GM13977 (cell line): ENCODE measurements at regions not wholly inside any gene's neighbourhood (a gene's known extent, or its start where the extent isn't known, plus 50 kb on each side); places are given as distances from the start of the nearest gene placed in this dataset.

ENCODE experiments used
- DNase-seq: peaks from one replicate; pipeline ENCODE4 v3.0.0; 2012; ENCODE audit warnings: low spot score
- in situ Hi-C: fragments of 300-500 bp; cut with MboI; formaldehyde crosslinking; loops from one replicate; pipeline ENCODE4 v1.12.0; 2022; ENCODE audit warnings: low sequenced_read_pairs, low pct_unique_long_range_greater_than_20kb, mixed read lengths, inconsistent platforms; ENCODE audit not compliant: unreplicated experiment
- TF ChIP-seq, protein P1 (sequence below): IDR thresholded peaks from 2 replicates; pipeline ENCODE4 v1.5.1; 2012; ENCODE audit warnings: mild to moderate bottlenecking, control low read depth; ENCODE audit not compliant: insufficient read depth; ENCODE audit errors: extremely low read depth, missing control alignments

DNA sequence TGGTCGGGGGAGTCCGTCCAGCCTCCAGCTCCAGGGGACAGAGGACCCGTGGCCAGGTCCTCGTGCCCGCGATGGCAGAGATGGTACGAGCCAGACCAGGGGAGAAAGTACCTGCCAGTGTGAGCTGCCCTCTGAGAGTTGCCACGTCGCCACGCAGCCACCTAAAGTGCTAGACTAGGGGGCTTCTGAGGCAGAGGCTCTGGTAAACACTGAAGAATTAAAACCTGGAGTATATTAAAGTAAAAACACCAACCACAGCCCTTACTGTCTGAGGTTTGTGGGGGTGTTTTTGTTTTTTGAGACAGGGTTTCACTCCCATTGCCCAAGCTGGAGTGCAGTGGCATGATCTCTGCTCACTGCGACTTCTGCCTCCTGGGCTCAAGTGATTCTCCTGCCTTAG, 60.1 kb upstream of the SORCS2 start:
- TF ChIP-seq, protein P1, sequence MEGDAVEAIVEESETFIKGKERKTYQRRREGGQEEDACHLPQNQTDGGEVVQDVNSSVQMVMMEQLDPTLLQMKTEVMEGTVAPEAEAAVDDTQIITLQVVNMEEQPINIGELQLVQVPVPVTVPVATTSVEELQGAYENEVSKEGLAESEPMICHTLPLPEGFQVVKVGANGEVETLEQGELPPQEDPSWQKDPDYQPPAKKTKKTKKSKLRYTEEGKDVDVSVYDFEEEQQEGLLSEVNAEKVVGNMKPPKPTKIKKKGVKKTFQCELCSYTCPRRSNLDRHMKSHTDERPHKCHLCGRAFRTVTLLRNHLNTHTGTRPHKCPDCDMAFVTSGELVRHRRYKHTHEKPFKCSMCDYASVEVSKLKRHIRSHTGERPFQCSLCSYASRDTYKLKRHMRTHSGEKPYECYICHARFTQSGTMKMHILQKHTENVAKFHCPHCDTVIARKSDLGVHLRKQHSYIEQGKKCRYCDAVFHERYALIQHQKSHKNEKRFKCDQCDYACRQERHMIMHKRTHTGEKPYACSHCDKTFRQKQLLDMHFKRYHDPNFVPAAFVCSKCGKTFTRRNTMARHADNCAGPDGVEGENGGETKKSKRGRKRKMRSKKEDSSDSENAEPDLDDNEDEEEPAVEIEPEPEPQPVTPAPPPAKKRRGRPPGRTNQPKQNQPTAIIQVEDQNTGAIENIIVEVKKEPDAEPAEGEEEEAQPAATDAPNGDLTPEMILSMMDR: no peak
- no peak for DNase-seq
- in situ Hi-C loops: no loop called here

- in situ Hi-C loops: no loop called here
- DNase-seq: no peak
Observed at GRCh38 chr4:7131498-7132031, 60.8 kb upstream of the SORCS2 start.

GRCh38 chr4:7130621-7131211, 61.6 kb upstream of the SORCS2 start:
- in situ Hi-C loops: no loop called here
- TF ChIP-seq, protein P1: no peak
- no peak for DNase-seq

More at GRCh38 chr4:7131498-7132031, 60.8 kb upstream of the SORCS2 start:
- TF ChIP-seq, protein P1: no peak

- in situ Hi-C loops: no loop called here
- DNase-seq: no peak
- TF ChIP-seq, protein P1: no peak
Observed at GRCh38 chr4:7129871-7130620, 62.2 kb upstream of the GRPEL1 start.

DNA sequence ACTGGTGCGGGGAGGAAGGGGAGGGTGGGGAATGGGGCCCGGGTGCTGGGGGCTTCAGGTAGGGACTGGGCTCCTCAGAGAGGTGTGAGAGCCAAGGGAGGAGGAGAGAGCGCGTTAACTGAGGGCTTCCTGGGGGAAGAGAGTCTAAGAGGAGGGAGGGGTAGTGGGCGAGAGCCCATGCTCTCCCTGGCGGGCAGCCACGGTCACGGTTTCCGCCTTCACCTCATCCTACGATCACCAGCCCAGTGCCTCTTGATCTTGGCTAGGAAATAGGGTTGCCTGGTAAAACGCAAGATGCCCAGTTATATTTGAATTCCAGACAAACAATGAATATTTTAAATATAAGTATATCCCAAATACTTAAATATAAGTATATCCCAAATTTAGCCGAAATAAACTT, 60.8 kb upstream of the GRPEL1 start:
- in situ Hi-C loops: no loop called here
- TF ChIP-seq, protein P1: no peak
- DNase-seq: no peak

- in situ Hi-C loops: no loop called here
- no peak for DNase-seq
- TF ChIP-seq, protein P1: no peak
Observed at GRCh38 chr4:7128234-7128633, 60.4 kb upstream of the GRPEL1 start.
